GM12878 (cell line): ENCODE measurements at regions not wholly inside any gene's neighbourhood (a gene's known extent, or its start where the extent isn't known, plus 50 kb on each side); places are given as distances from the start of the nearest gene placed in this dataset.

ENCODE experiments used
- BCLAF1 ChIP-seq: fragments of 450-650 bp; IDR thresholded peaks from 2 replicates; pipeline ENCODE4 v1.6.1; 2017; ENCODE audit warnings: antibody characterized with exemption, mild to moderate bottlenecking, moderate library complexity
- CTCF ChIP-seq, 3 experiments: IDR thresholded peaks in 2 of 3; conservative IDR thresholded peaks in 1 of 3; 2 replicates each; pipeline ENCODE4 v1.5.1; 2011; ENCODE audit warnings: low read depth in 3 of 3, low read length in 3 of 3, mild to moderate bottlenecking in 3 of 3, control low read depth in 2 of 3, moderate library complexity in 2 of 3, inconsistent platforms in 1 of 3, mixed read lengths in 1 of 3; ENCODE audit not compliant: control insufficient read depth in 2 of 3, insufficient read depth in 1 of 3; ENCODE audit errors: extremely low read depth in 1 of 3
- EZH2 ChIP-seq: IDR thresholded peaks from 2 replicates; pipeline ENCODE4 v1.6.1; 2012; ENCODE audit warnings: low read depth, mild to moderate bottlenecking, control low read depth, inconsistent platforms, low read length, borderline replicate concordance; ENCODE audit not compliant: control insufficient read depth
- FOS ChIP-seq: IDR thresholded peaks from 3 replicates; pipeline ENCODE4 v1.6.1; 2011; ENCODE audit warnings: borderline replicate concordance; ENCODE audit not compliant: insufficient read length; ENCODE audit errors: extremely low read depth
- FOXK2 ChIP-seq: fragments of 450-650 bp; IDR thresholded peaks from 2 replicates; pipeline ENCODE4 v1.6.1; 2017; ENCODE audit warnings: mild to moderate bottlenecking, moderate library complexity
- KDM1A ChIP-seq: fragments of 200-600 bp; sonication (generic); IDR thresholded peaks from 2 replicates; pipeline ENCODE4 v1.6.1; 2016; ENCODE audit warnings: borderline replicate concordance
- MYC ChIP-seq: IDR thresholded peaks from 2 replicates; pipeline ENCODE4 v1.6.1; 2011; ENCODE audit warnings: mild to moderate bottlenecking, low read length, moderate library complexity, inconsistent platforms; ENCODE audit not compliant: insufficient read depth, insufficient replicate concordance, insufficient read length, severe bottlenecking
- NFYA ChIP-seq: IDR thresholded peaks from 2 replicates; pipeline ENCODE4 v1.6.1; 2011; ENCODE audit warnings: low read depth, mild to moderate bottlenecking, low read length, improper control_type of control experiment, borderline replicate concordance
- NR2C2 ChIP-seq: IDR thresholded peaks from 2 replicates; pipeline ENCODE4 v1.6.1; 2011; ENCODE audit warnings: borderline replicate concordance, low read depth; ENCODE audit not compliant: control insufficient read depth, insufficient read length
- PKNOX1 ChIP-seq: fragments of 450-650 bp; IDR thresholded peaks from 2 replicates; pipeline ENCODE4 v1.6.1; 2016; ENCODE audit warnings: mild to moderate bottlenecking
- SMC3 ChIP-seq: IDR thresholded peaks from 2 replicates; pipeline ENCODE4 v1.6.1; 2011; ENCODE audit warnings: low read length, improper control_type of control experiment, borderline replicate concordance
- SUPT20H ChIP-seq: IDR thresholded peaks from 2 replicates; pipeline ENCODE4 v1.6.1; 2011; ENCODE audit warnings: low read depth, mild to moderate bottlenecking, low read length, moderate library complexity, borderline replicate concordance; ENCODE audit not compliant: control insufficient read depth
- ZBTB40 ChIP-seq: fragments of 450-650 bp; IDR thresholded peaks from 2 replicates; pipeline ENCODE4 v1.6.1; 2016; ENCODE audit warnings: mild to moderate bottlenecking, moderate library complexity, borderline replicate concordance
- ZZZ3 ChIP-seq: IDR thresholded peaks from 2 replicates; pipeline ENCODE4 v1.6.1; 2011; ENCODE audit warnings: low read depth; ENCODE audit not compliant: control insufficient read depth, insufficient read length

GRCh38 chr7:142498364-142498763 lies 240.5 kb upstream of the PRSS58 start (continued):
- no peak for TF ChIP-seq ZBTB40
- TF ChIP-seq BCLAF1, result no peak
- TF ChIP-seq ZZZ3, result no peak
- no peak for TF ChIP-seq PKNOX1
- no peak for TF ChIP-seq MYC
- TF ChIP-seq CTCF (IDR thresholded peaks at IDR 0.05 in 2 of 3, conservative IDR thresholded peaks at IDR 0.05 in 1 of 3; ENCODE audit: control insufficient read depth in 2 of 3, extremely low read depth in 1 of 3, insufficient read depth in 1 of 3, low read depth in 3 of 3, low read length in 3 of 3), result no peak
- TF ChIP-seq NR2C2, result no peak
- no peak for TF ChIP-seq SUPT20H
- no peak for TF ChIP-seq NFYA
- TF ChIP-seq FOXK2, result no peak
- no peak for TF ChIP-seq SMC3
- no peak for TF ChIP-seq EZH2
- TF ChIP-seq FOS, result no peak
- TF ChIP-seq KDM1A, result no peak
